Left cardiac atrium (tissue), 4 donors: ENCODE measurements at regions not wholly inside any gene's neighbourhood (a gene's known extent, or its start where the extent isn't known, plus 50 kb on each side); places are given as distances from the start of the nearest gene placed in this dataset.
A peak's percentile ranks its signal among the peaks of the same experiment; 100 is the strongest.
"Not testable (repeated sequence)": the region's sequence is repeated elsewhere in the genome, so short reads cannot be mapped to it uniquely, and the experiment has no call there.

Experiments
- ATAC-seq, 2 donors: fragments of 200-7000 bp; cut with Tn5 transposase; one replicate each; pipeline ENCODE4 v1.9.1; 2020; ENCODE audit warnings: mild to moderate bottlenecking in 2 of 2, moderate library complexity in 2 of 2
- DNase-seq: peaks from one replicate; pipeline ENCODE4 v3.0.0-alpha.2; 2020
- intact Hi-C, 2 donors: fragments of 100-400 bp; cut with DNase I; formaldehyde crosslinking; loops; one replicate each; pipeline versions ENCODE4 v1.14.1 to v1.15.1; 2022 to 2023
- donor health status: DM: no; HTN: yes; CAD: no.
- donor health status: DM: no; HTN: yes; CAD: no; lungs with severe emphysema.
- donor health status: DM: yes; HTN: yes; CAD: no.
- donor health status: Dilated cardiomyopathy.

GRCh38 chr2:209094221-209094620, 329.6 kb upstream of the MAP2 start:
- intact Hi-C loops, result no loop called here
- DNase-seq (no peak), ATAC-seq (no peak)

GRCh38 chr2:209095432-209095831, 328.4 kb upstream of the MAP2 start:
- no peak for ATAC-seq
- intact Hi-C loops, result no loop called here
- no peak for DNase-seq

GRCh38 chr2:209097168-209097567, 326.7 kb upstream of the MAP2 start:
- intact Hi-C loops, result no loop called here
- DNase-seq, result no peak
- no peak for ATAC-seq

DNA sequence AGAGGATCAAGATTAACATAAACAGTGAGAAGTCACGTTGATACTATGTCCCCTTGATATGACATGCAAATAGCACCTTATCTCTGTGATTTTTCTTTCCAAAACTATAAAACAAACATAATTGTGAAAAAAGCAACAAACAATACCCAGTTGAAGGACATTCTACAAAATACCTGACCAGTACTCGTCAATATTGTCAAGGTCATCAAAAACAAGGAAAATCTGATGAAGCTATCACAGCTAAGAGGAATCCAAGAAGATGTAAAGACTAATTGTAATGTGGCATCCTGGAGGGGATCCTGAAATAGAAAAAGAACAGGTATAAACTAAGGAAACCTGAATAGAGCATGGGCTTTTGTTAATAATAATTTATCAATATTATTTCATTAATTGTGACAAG, 321.5 kb upstream of the MAP2 start:
- intact Hi-C loops, result no loop called here
- DNase-seq (no peak), ATAC-seq (no peak)

- ATAC-seq, result no peak
- intact Hi-C loops, result no loop called here
These were observed 310.8 kb upstream of the MAP2 start for GRCh38 chr2:209113026-209113425.

DNA sequence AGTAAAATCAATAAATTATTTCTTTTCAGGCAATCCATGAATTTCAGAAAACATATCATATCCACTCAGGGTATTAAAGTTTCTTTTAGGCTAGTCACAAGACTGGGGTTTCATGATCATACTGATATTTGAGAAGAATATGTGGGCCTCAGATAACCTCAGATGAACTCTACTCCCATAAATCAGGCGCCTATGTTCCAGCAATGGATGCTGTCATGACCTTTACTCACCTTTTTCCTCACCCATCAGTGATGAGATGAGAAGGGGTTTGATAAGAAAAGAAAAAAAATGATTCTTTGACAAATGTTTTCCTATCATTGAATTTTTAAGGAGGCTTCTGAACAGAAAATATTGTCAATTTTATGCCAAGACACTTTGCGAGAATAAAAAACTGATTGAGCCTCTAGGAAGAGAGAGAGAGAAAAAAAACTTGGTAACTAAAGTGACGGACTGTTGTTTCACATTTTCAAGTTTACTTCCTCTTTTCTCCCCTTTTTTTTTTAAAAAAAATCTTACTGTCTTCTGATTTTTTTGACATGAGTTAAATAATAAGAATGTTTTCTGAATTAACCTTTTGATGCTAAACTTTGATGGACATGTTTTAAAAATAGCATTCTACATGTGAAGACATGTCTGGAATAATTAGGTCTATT, 309.1 kb upstream of the MAP2 start:
- no peak for DNase-seq
- intact Hi-C loops, result no loop called here

More at GRCh38 chr2:209113026-209113425, 310.8 kb upstream of the MAP2 start:
- no peak for DNase-seq

DNA sequence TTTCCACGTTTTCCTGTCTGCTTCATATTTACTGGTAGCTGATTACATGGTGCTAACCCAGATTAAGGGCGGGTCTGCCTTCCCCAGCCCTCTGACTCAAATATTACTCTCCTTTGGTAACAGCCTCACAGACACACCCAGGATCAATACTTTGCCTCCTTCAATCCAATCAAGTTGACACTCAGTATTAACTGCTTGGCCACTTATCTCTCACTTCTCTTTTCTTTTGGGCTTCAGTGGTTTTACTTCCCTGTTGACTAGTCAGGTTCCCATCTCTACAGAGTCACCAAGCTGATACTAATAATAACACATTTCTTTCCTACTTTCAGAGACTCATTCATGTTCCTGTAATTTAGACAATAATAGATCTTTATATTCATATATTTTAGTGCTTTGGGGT, 302.2 kb upstream of the MAP2 start:
- intact Hi-C loops, result no loop called here
- no peak for ATAC-seq
- DNase-seq, result no peak

More for the DNA sequence above, 309.1 kb upstream of the MAP2 start:
- no peak for ATAC-seq

DNA sequence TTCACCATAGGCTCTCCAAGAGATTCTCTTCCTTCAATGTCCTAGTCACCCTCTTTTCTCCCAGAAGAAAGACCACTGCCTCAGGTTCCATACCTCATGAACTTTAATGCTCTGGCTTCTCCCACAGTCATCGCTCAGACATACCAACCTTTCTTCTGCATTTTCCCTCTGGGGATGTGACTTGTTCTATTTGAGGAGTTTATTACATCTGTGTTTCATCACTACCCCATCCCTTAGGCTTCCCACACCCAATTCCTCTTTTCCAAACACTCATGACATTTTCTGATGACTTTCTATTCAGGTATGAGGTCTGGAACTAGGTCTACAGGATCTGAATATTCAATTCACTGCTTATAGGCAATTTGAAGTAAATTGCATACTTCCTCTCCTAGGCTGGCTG, 298.6 kb upstream of the MAP2 start:
- ATAC-seq, result no peak
- DNase-seq, result no peak
- intact Hi-C loops, result no loop called here

- ATAC-seq (no peak), DNase-seq (no peak)
- intact Hi-C loops, result no loop called here
These were observed 285.8 kb upstream of the MAP2 start for GRCh38 chr2:209138079-209138478.

DNA sequence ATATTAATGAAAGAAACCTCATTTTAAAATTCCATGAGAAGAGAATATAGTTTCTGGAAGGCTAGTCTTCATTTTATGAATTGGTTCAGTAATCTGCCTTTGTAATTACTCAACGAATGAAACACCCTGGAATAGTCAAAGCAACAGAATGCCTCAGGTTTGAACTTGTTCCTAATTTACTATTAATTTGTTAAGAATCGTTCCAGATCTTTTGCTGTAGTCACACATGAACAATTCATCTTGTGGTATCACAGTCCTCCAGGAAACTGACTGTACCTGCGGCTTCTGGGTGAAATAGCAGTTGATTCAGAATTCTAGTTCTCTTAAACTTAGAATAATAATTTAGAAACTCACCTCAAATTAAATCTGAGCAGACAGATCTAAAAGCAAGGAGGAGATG, 282.7 kb upstream of the MAP2 start:
- DNase-seq (no peak), ATAC-seq (no peak)
- intact Hi-C loops, result no loop called here

DNA sequence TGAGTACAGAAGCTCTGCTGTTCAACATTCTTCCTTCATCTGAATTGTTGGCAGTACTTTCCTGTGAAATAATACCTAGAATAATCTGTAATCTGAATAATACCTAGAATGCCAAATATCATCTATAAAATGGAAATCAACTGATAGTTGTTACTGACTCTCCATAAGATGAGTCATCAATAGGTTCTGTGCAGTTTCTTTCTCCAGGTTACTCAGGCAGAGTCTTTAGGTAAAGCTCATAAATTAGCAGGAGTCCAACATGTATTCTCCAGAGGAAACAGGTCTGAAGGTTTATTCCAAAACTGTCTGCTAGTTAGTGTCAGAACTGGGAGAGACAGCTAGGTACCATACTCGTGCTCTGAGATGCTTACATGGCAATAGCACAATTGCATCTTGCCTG, 282.0 kb upstream of the MAP2 start:
- ATAC-seq (no peak), DNase-seq (no peak)
- intact Hi-C loops, result no loop called here

- intact Hi-C loops, DNase-seq, ATAC-seq: not testable (repeated sequence)
These were observed 278.6 kb upstream of the MAP2 start for GRCh38 chr2:209145220-209145691.

DNA sequence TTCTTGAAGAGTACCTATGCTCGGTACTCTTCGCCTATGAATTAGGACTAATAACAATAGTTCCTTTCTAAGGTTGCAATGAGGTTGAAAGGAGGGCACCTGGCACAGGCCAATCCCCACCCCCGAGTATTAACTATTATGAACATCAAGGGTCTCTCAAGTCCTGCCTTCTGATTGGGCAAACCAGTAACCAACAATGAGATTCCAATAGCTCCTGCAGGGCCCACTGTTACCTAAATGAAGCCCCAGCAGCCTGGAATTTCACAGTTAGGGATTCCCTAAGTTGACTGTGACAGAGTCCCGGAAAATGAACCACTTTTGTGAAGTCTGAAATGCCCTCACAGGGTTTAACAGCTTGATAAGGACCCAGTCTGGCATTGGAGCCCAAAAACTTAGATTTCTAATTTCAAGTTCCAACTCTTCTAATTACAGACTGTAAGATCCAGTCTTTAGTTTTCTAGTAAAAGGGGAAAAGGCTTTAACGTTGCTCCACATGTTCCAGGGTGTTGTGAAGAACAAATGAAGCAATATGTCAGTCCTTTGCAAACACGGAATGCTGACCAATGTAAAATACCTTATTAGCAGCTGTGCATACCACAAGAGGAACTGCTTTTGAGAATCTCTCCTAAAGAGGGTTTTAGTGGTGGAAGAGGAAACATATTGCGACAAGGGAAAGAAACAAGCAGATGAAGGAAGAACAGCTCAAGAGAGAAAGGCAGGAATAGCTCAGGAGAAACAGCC, 277.7 kb upstream of the MAP2 start:
- DNase-seq (no peak), ATAC-seq (peak; percentile 34 to 85)
- intact Hi-C loops, result no loop called here

DNA sequence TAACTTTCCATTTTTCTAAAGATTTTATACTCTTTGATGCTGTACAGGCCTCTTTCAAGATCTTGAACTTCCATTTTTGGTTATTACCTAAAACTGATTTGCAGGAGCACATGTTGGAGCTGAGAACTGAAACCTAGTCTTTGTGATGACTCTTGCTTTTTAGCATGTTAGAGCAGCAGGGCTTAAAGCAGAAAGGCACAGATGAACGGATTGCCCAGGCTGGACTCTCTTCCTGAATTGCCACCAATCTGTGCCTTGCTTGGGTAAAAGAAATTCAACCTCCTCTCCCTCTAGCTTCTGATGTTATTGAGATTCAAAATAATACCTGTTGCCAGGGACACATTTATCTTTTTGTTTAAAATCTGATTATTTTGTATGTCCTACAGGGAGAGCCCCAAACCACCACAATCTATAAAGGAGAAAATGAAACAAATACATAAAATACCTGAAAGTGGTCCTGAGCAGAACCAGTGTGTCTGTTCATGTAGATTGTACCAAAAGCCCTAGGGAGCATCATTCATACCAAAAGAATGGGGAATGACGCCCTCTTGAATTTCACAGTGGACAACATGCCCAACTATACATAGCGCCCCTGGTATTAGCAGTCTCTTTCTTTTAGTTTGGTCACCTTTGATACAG, 277.0 kb upstream of the MAP2 start:
- intact Hi-C loops, result no loop called here
- ATAC-seq, result peak; percentile 15 to 57
- no peak for DNase-seq

- ATAC-seq (no peak), DNase-seq (no peak)
- intact Hi-C loops, result no loop called here
These were observed 275.9 kb upstream of the MAP2 start for GRCh38 chr2:209147981-209148380.

DNA sequence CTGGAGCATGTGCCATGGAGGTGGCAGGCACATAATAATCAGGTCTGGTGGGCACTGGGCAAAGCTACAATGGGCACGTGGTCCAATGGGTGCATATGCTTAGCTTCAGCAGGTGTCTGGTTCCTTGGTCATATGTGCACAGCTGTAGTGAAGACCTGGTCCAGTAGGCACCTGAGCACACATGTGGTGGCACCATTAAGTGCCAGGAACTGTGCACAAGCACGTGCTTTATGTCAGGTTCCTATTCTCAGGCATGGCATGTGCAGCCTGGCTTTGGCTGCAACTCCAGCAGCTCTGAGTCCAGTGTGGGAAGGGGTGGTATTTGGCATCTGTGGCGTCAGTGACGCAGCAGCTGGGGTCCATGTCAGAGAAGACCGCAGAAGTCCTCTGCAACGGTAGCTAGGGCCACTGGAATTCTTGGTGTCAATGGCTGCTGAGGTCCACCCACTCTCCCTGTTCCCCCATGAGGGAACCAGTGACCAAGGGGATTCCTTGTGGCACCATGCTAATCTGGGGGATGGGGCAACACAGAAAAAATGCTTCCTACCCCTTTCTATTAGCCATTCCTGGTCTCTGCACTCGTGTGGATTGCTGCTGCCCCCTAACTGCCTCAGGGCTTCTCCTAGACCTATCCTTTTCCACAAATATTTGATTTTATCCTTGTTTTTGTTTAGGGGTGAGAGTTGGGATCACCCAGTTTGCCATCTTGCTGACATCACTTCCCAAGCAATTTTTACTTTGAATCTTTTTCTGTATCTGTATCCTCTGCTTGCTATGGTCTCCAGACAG, 262.9 kb upstream of the MAP2 start:
- DNase-seq, result no peak
- intact Hi-C loops, result no loop called here
- ATAC-seq, result no peak

DNA sequence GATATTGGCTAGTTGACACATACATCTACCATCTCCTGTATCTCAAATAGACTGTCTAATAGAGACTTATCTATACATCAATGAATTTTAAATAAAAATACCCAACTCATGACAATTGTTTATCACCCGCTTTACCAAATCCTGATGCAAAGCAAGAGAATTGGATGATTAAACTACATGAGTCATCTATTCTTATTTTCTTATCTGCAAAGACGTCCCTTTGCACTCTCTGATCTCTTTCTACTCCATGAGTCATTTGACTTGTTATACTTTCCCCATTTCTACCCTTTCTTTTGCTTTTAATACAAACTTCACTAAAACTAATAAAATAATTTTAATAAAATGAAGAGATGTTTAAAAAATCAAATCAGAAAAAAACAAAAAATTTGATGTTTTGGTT, 261.7 kb upstream of the MAP2 start:
- DNase-seq (no peak), ATAC-seq (no peak)
- intact Hi-C loops, result no loop called here

DNA sequence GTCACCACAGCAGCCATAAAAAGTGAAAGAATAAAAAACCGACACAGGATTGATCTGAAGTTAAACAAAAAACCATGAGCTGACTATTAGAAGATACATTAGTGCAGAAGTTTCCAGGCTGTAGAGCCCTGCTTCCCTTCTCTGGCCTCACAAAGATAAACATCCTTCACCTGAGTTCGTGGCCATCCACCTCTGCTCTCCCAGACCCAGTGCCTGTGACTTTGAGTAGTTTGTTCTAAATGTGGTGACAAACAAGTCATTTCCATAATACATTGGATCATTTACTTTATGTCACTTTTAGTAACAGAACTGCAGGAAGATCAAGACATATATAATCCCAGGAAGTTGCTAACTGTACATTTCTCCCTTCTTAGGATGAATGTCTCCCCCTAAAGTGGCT, 241.9 kb upstream of the MAP2 start:
- ATAC-seq (no peak), DNase-seq (no peak)
- intact Hi-C loops, result no loop called here

GRCh38 chr2:209186886-209187285, 237.0 kb upstream of the MAP2 start:
- ATAC-seq, DNase-seq: not testable (repeated sequence)

GRCh38 chr2:209189893-209190292, 234.0 kb upstream of the MAP2 start:
- intact Hi-C loops, result no loop called here
- ATAC-seq (no peak), DNase-seq (no peak)

More at GRCh38 chr2:209186886-209187285, 237.0 kb upstream of the MAP2 start:
- intact Hi-C loops, result not testable (repeated sequence)
